H9 (cell line): ENCODE measurements at regions not wholly inside any gene's neighbourhood (a gene's known extent, or its start where the extent isn't known, plus 50 kb on each side); places are given as distances from the start of the nearest gene placed in this dataset.

ENCODE experiments used
- DNase-seq: peaks from one replicate; pipeline ENCODE4 v3.0.0-alpha.2; 2017
- H2AFZ ChIP-seq: one replicate; pipeline ENCODE4 v1.6.1; 2013; ENCODE audit warnings: mild to moderate bottlenecking, low read length, control low read depth, moderate library complexity
- H2AK5ac ChIP-seq: 2 replicates; pipeline ENCODE4 v1.6.1; 2013; ENCODE audit warnings: low read length, control low read depth, mixed read lengths; ENCODE audit not compliant: insufficient read length
- H2BK120ac ChIP-seq: one replicate; pipeline ENCODE4 v1.6.1; 2013; ENCODE audit warnings: low read depth, mild to moderate bottlenecking, low read length, control low read depth, inconsistent platforms; ENCODE audit not compliant: poor library complexity, severe bottlenecking
- H2BK12ac ChIP-seq: 2 replicates; pipeline ENCODE4 v1.6.1; 2013; ENCODE audit warnings: low read length, control low read depth, mixed read lengths, low read depth; ENCODE audit not compliant: insufficient read length
- H2BK15ac ChIP-seq: 2 replicates; pipeline ENCODE4 v1.6.1; 2013; ENCODE audit warnings: low read depth, low read length, control low read depth
- H2BK20ac ChIP-seq: one replicate; pipeline ENCODE4 v1.6.1; 2013; ENCODE audit warnings: low read depth, mild to moderate bottlenecking, low read length, control low read depth, inconsistent platforms; ENCODE audit not compliant: poor library complexity, severe bottlenecking
- H2BK5ac ChIP-seq: 2 replicates; pipeline ENCODE4 v1.6.1; 2013; ENCODE audit warnings: low read length, control low read depth, mixed read lengths; ENCODE audit not compliant: insufficient read length
- H3K14ac ChIP-seq: 2 replicates; pipeline ENCODE4 v1.6.1; 2013; ENCODE audit warnings: low read length, control low read depth; ENCODE audit not compliant: insufficient read depth
- H3K18ac ChIP-seq: 2 replicates; pipeline ENCODE4 v1.6.1; 2013; ENCODE audit warnings: low read depth, mild to moderate bottlenecking, mixed read lengths, low read length, control low read depth; ENCODE audit not compliant: insufficient read length
- H3K23ac ChIP-seq: 2 replicates; pipeline ENCODE4 v1.6.1; 2013; ENCODE audit warnings: low read length, control low read depth, mixed read lengths, low read depth; ENCODE audit not compliant: insufficient read length
- H3K23me2 ChIP-seq: 2 replicates; pipeline ENCODE4 v1.6.1; 2013; ENCODE audit warnings: low read depth, mild to moderate bottlenecking, mixed read lengths, low read length, control low read depth; ENCODE audit not compliant: insufficient read length, poor library complexity, severe bottlenecking
- H3K27ac ChIP-seq: 2 replicates; pipeline ENCODE4 v1.5.1; 2013; ENCODE audit warnings: low read length, control low read depth, mixed read lengths, low read depth; ENCODE audit not compliant: insufficient read length
- H3K27me3 ChIP-seq: 2 replicates; pipeline ENCODE4 v1.6.1; 2013; ENCODE audit warnings: low read length, control low read depth, inconsistent platforms; ENCODE audit not compliant: insufficient read depth
- H3K4ac ChIP-seq: 2 replicates; pipeline ENCODE4 v1.6.1; 2013; ENCODE audit warnings: low read depth, mild to moderate bottlenecking, control low read depth, inconsistent platforms, low read length, moderate library complexity
- H3K4me1 ChIP-seq: 2 replicates; pipeline ENCODE4 v1.6.1; 2013; ENCODE audit warnings: low read length, control low read depth, inconsistent platforms; ENCODE audit not compliant: insufficient read depth
- H3K4me2 ChIP-seq: 2 replicates; pipeline ENCODE4 v1.6.1; 2013; ENCODE audit warnings: low read length, control low read depth, mixed read lengths; ENCODE audit not compliant: insufficient read length, insufficient read depth
- H3K56ac ChIP-seq: 2 replicates; pipeline ENCODE4 v1.6.1; 2013; ENCODE audit warnings: low read depth, mild to moderate bottlenecking, mixed read lengths, low read length, control low read depth; ENCODE audit not compliant: insufficient read length
- H3K79me1 ChIP-seq: 2 replicates; pipeline ENCODE4 v1.6.1; 2013; ENCODE audit warnings: low read depth, mild to moderate bottlenecking, moderate library complexity, low read length, control low read depth, inconsistent platforms; ENCODE audit not compliant: insufficient read depth, poor library complexity, severe bottlenecking
- H3K79me2 ChIP-seq: 2 replicates; pipeline ENCODE4 v1.6.1; 2013; ENCODE audit warnings: low read length, control low read depth, inconsistent platforms; ENCODE audit not compliant: insufficient read depth
- H3K9ac ChIP-seq: 2 replicates; pipeline ENCODE4 v1.6.1; 2013; ENCODE audit warnings: low read length, control low read depth, mixed read lengths; ENCODE audit not compliant: insufficient read length; ENCODE audit errors: extremely low read depth
- H3K9me3 ChIP-seq: one replicate; pipeline ENCODE4 v1.6.1; 2013; ENCODE audit warnings: low read depth, low read length, inconsistent platforms; ENCODE audit not compliant: control insufficient read depth
- H3T11ph ChIP-seq: one replicate; pipeline ENCODE4 v1.6.1; 2013; ENCODE audit warnings: mild to moderate bottlenecking, low read length, control low read depth, inconsistent platforms
- H4K20me1 ChIP-seq: one replicate; pipeline ENCODE4 v1.6.1; 2013; ENCODE audit not compliant: control insufficient read depth, insufficient read length, insufficient read depth
- H4K5ac ChIP-seq: 2 replicates; pipeline ENCODE4 v1.6.1; 2013; ENCODE audit warnings: low read depth, mild to moderate bottlenecking, mixed read lengths, low read length, control low read depth; ENCODE audit not compliant: insufficient read length
- H4K8ac ChIP-seq: replicated peaks from 2 replicates; pipeline ENCODE4 v1.6.1; 2013; ENCODE audit warnings: low read length, control low read depth, mixed read lengths, low read depth; ENCODE audit not compliant: insufficient read length
- H4K91ac ChIP-seq: 2 replicates; pipeline ENCODE4 v1.6.1; 2013; ENCODE audit warnings: low read depth, mild to moderate bottlenecking, moderate library complexity, mixed read lengths, low read length, control low read depth; ENCODE audit not compliant: insufficient read length
- H3K27ac Mint-ChIP-seq, 3 experiments: 2 replicates in 2 of 3; 3 replicates in 1 of 3; pipeline ENCODE4 v1.8.0; 2020 to 2021; ENCODE audit warnings: mixed read lengths in 3 of 3, mild to moderate bottlenecking in 1 of 3, moderate library complexity in 1 of 3
- H3K27me3 Mint-ChIP-seq: 2 replicates; pipeline ENCODE4 v1.8.0; 2021; ENCODE audit warnings: low read depth, mild to moderate bottlenecking, moderate library complexity, mixed read lengths
- H3K36me3 Mint-ChIP-seq, 3 experiments: 2 replicates in 2 of 3; 3 replicates in 1 of 3; pipeline ENCODE4 v1.8.0; 2020 to 2021; ENCODE audit warnings: low read depth in 3 of 3, mixed read lengths in 3 of 3; ENCODE audit not compliant: insufficient read depth in 1 of 3
- H3K4me1 Mint-ChIP-seq, 2 experiments: 2 replicates each; pipeline ENCODE4 v1.8.0; 2020; ENCODE audit warnings: mixed read lengths in 2 of 2
- H3K4me3 Mint-ChIP-seq, 2 experiments: 2 replicates in 1 of 2; 3 replicates in 1 of 2; pipeline ENCODE4 v1.8.0; 2020 to 2021; ENCODE audit warnings: mild to moderate bottlenecking in 2 of 2, mixed read lengths in 2 of 2, moderate library complexity in 1 of 2
- H3K9me3 Mint-ChIP-seq, 2 experiments: 2 replicates in 1 of 2; 3 replicates in 1 of 2; pipeline ENCODE4 v1.8.0; 2020; ENCODE audit warnings: mild to moderate bottlenecking in 2 of 2, mixed read lengths in 2 of 2, moderate library complexity in 1 of 2
- CTCF ChIP-seq: fragments of 200-600 bp; sonication (generic); conservative IDR thresholded peaks from 3 replicates; pipeline ENCODE4 v1.8.0; 2021; ENCODE audit warnings: antibody characterized with exemption, mild to moderate bottlenecking

GRCh38 chr14:85996551-85996950 lies 466.6 kb downstream of the FLRT2 start:
- Histone ChIP-seq H3K79me2 (no peaks in the 10 kb centered on the region), H2BK20ac (no peak overlapping the region), H2BK15ac (no peak overlapping the region), H4K20me1 (no peaks in the 10 kb centered on the region), H3K23ac (no peak overlapping the region), H4K8ac (no peak overlapping the region), H3K4me2 (no peak overlapping the region), H3K9me3 (no peaks in the 10 kb centered on the region), H2BK120ac (no peak overlapping the region), H3K18ac (no peak overlapping the region), H3K9ac (no peak overlapping the region), H2AK5ac (no peak overlapping the region), H2BK5ac (no peak overlapping the region), H3K27ac (no peak overlapping the region), H3K4ac (no peak overlapping the region), H3K27me3 (no peaks in the 10 kb centered on the region), H3K79me1 (no peaks in the 10 kb centered on the region), H3K14ac (no peak overlapping the region), H3T11ph (no peak overlapping the region), H4K91ac (no peak overlapping the region), H2BK12ac (no peak overlapping the region), H2AFZ (no peak overlapping the region), H3K23me2 (no peaks in the 10 kb centered on the region), H3K4me1 (no peaks in the 10 kb centered on the region), H4K5ac (no peak overlapping the region), H3K56ac (no peak overlapping the region)
- H3K4me1 Mint-ChIP-seq = no peaks in the 10 kb centered on the region
- no peak overlapping the region for H3K27ac Mint-ChIP-seq
- no peak for DNase-seq
- H3K4me3 Mint-ChIP-seq = no peak overlapping the region
- H3K9me3 Mint-ChIP-seq = no peaks in the 10 kb centered on the region
- H3K27me3 Mint-ChIP-seq = no peaks in the 10 kb centered on the region
- no peak for TF ChIP-seq CTCF
- H3K36me3 Mint-ChIP-seq = no peaks in the 10 kb centered on the region
